ENCODE measurements at regions not wholly inside any gene's neighbourhood (a gene's known extent, or its start where the extent isn't known, plus 50 kb on each side); places are given as distances from the start of the nearest gene placed in this dataset.

DNA sequence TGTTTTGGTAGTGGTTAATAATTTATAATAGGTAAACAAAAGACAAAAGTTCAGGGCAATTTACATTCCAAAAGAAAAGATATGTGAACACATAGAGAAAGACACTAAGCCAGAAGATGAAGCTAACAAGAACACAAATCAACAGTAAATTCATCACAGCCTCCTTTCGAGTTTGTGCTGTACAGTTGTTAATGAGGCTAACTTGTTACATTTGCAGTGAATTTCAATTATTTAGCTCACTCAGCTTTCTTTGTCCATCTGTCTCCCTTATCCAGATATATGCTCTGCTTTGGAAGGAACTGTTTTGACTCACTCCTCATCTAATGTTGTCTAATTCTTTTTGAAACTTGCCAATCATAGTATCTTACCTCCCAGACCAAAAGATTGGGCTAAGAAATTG, 423.3 kb upstream of the OLFM3 start:
- Histone ChIP-seq H3K36me3 (no peaks in the 10 kb centered on the region), H3K9me3 (no peaks in the 10 kb centered on the region), H3K27me3 (no peaks in the 10 kb centered on the region), H3K27ac (no peak overlapping the region), H3K4me3 (no peak overlapping the region), H3K4me1 (no peaks in the 10 kb centered on the region)
- no peak for DNase-seq
- no peak for TF ChIP-seq CTCF (IDR thresholded peaks at IDR 0.05)
- intact Hi-C loops (cut with DNase I; ENCODE audit: low total_unique reads), result no loop called here
